ENCODE measurements at regions not wholly inside any gene's neighbourhood (a gene's known extent, or its start where the extent isn't known, plus 50 kb on each side); places are given as distances from the start of the nearest gene placed in this dataset.

- TF ChIP-seq CTCF (IDR thresholded peaks at IDR 0.05; ENCODE audit: low read length) (no peak), EZH2 (IDR thresholded peaks at IDR 0.05; ENCODE audit: borderline replicate concordance, low read length) (no peak)
These were observed 101.7 kb upstream of the HDGFL1 start for GRCh38 chr6:22467645-22468044.
